SK-N-SH (cell line): ENCODE measurements at regions not wholly inside any gene's neighbourhood (a gene's known extent, or its start where the extent isn't known, plus 50 kb on each side); places are given as distances from the start of the nearest gene placed in this dataset.

Experiments
- CHD2 ChIP-seq: fragments of 150-350 bp; IDR thresholded peaks from 2 replicates; pipeline ENCODE4 v1.6.1; 2018; ENCODE audit warnings: low read length; ENCODE audit not compliant: partially characterized antibody
- CTCF ChIP-seq: fragments of 200-600 bp; sonication (generic); IDR thresholded peaks from 2 replicates; pipeline ENCODE4 v1.6.1; 2017; ENCODE audit warnings: antibody characterized with exemption, mild to moderate bottlenecking, moderate library complexity
- EP300 ChIP-seq, 2 experiments: IDR thresholded peaks; 2 replicates each; pipeline versions ENCODE4 v1.4.0 to v1.6.1; 2012; ENCODE audit warnings: borderline replicate concordance in 1 of 2, low read depth in 1 of 2, low read length in 1 of 2
- EZH2phosphoT487 ChIP-seq: fragments of 200-600 bp; sonication (generic); IDR thresholded peaks from 2 replicates; pipeline ENCODE4 v1.6.1; 2017; ENCODE audit warnings: low read depth, mixed run types, mild to moderate bottlenecking, antibody characterized with exemption, moderate library complexity, borderline replicate concordance
- POLR2AphosphoS5 ChIP-seq: IDR thresholded peaks from 2 replicates; pipeline ENCODE4 v1.6.1; 2012; ENCODE audit warnings: low read depth, low read length
- RAD21 ChIP-seq: IDR thresholded peaks from 2 replicates; pipeline ENCODE4 v1.6.1; 2012; ENCODE audit warnings: mild to moderate bottlenecking, low read length
- REST ChIP-seq: IDR thresholded peaks from 2 replicates; pipeline ENCODE4 v1.6.1; 2012; ENCODE audit warnings: mild to moderate bottlenecking, low read depth, low read length, moderate library complexity
- SIN3A ChIP-seq: IDR thresholded peaks from 2 replicates; pipeline ENCODE4 v1.6.1; 2012; ENCODE audit warnings: low read depth, mild to moderate bottlenecking, low read length, moderate library complexity, borderline replicate concordance
- TEAD4 ChIP-seq: IDR thresholded peaks from 2 replicates; pipeline ENCODE4 v1.4.0; 2012; ENCODE audit warnings: mild to moderate bottlenecking, borderline replicate concordance; ENCODE audit not compliant: insufficient read depth
- YY1 ChIP-seq: IDR thresholded peaks from 2 replicates; pipeline ENCODE4 v1.4.0; 2012; ENCODE audit warnings: low read depth, mild to moderate bottlenecking

- TF ChIP-seq CTCF = no peak
- TF ChIP-seq TEAD4 = no peak
- no peak for TF ChIP-seq YY1
- TF ChIP-seq POLR2AphosphoS5 = no peak
- TF ChIP-seq SIN3A = no peak
- no peak for TF ChIP-seq RAD21
- no peak for TF ChIP-seq CHD2
- TF ChIP-seq REST = no peak
- TF ChIP-seq EP300 (IDR thresholded peaks at IDR 0.05; ENCODE audit: borderline replicate concordance in 1 of 2, low read depth in 1 of 2, low read length in 1 of 2) = no peak
- TF ChIP-seq EZH2phosphoT487 = no peak
These were observed 84.2 kb downstream of the NDUFS5 start for GRCh38 chr1:39110325-39110851.
